ENCODE measurements at regions not wholly inside any gene's neighbourhood (a gene's known extent, or its start where the extent isn't known, plus 50 kb on each side); places are given as distances from the start of the nearest gene placed in this dataset.

DNA sequence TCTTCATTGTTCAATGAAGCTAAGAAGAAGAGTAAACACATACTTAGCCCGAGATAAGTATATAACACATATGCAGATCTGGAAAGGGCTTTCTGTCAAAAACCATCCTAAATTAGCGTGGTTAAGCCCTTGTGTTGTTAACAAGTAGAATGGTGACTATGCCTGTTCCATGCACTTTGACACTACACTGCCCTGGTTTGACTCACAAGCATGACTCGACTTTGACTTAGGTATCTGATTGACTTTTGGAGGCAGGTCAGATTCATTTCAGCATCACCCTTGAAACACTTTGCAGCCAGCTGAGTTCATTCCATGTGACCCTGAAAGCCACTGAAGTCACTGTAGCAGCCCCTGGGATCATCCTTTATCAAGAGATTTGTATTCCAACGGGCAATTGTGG is 239.8 kb downstream of the TBX18 start:
- Histone ChIP-seq H2AK5ac (ENCODE audit: low read depth, low read length) (no peak overlapping the region), H3K23ac (ENCODE audit: insufficient read length) (no peak overlapping the region), H3K9ac (replicated peaks in 1 of 4; ENCODE audit: extremely low read depth in 1 of 4, low read depth in 3 of 4, low read length in 3 of 4) (no peak overlapping the region), H2BK20ac (ENCODE audit: low read length) (no peak overlapping the region), H3K79me2 (ENCODE audit: control insufficient read depth in 1 of 2, insufficient read depth in 2 of 2, low read length in 2 of 2) (no peaks in the 10 kb centered on the region), H3K27me3 (replicated peaks in 1 of 4; ENCODE audit: control insufficient read depth in 3 of 4, extremely low read depth in 1 of 4, insufficient read depth in 3 of 4, low read length in 3 of 4) (no peaks in the 10 kb centered on the region), H3K23me2 (ENCODE audit: low read depth, low read length) (no peaks in the 10 kb centered on the region), H3K27ac (ENCODE audit: low read depth, low read length) (no peak overlapping the region), H3K18ac (ENCODE audit: extremely low read depth, low read length) (no peak overlapping the region), H3K9me3 (ENCODE audit: insufficient read depth in 2 of 2, low read depth in 1 of 2, low read length in 1 of 2) (no peaks in the 10 kb centered on the region), H3K56ac (replicated peaks; ENCODE audit: insufficient read length, low read depth, low read length) (no peak overlapping the region), H4K5ac (ENCODE audit: insufficient read length, low read depth, low read length) (no peak overlapping the region), H3K4ac (replicated peaks; ENCODE audit: insufficient read length, low read depth, low read length) (no peak overlapping the region), H4K20me1 (replicated peaks in 1 of 2; ENCODE audit: control insufficient read depth in 1 of 2, insufficient read depth in 2 of 2, low read length in 2 of 2) (no peaks in the 10 kb centered on the region), H3K4me3 (ENCODE audit: extremely low read depth in 1 of 4, insufficient read depth in 2 of 4, low read depth in 3 of 4, low read length in 4 of 4) (no peak overlapping the region), H2BK5ac (ENCODE audit: low read depth, low read length) (no peak overlapping the region), H4K91ac (replicated peaks; ENCODE audit: insufficient read length, low read length) (no peak overlapping the region), H3K79me1 (ENCODE audit: low read depth, low read length) (no peaks in the 10 kb centered on the region), H3K4me1 (replicated peaks in 1 of 4; ENCODE audit: control insufficient read depth in 3 of 4, insufficient read depth in 4 of 4, low read length in 3 of 4) (no peaks in the 10 kb centered on the region), H2BK15ac (ENCODE audit: low read length) (no peak overlapping the region), H2AFZ (ENCODE audit: low read length) (no peak overlapping the region), H3K4me2 (ENCODE audit: insufficient read depth in 1 of 2, low read depth in 2 of 2, low read length in 2 of 2) (no peak overlapping the region), H3K14ac (ENCODE audit: insufficient read length) (no peak overlapping the region), H3K36me3 (ENCODE audit: control insufficient read depth in 2 of 4, insufficient read depth in 4 of 4, low read length in 3 of 4) (no peaks in the 10 kb centered on the region; a peak in 1 of 8 replicates), H2BK12ac (ENCODE audit: low read depth, low read length) (no peak overlapping the region), H2BK120ac (replicated peaks; ENCODE audit: low read depth, low read length) (no peak overlapping the region), H4K8ac (ENCODE audit: extremely low read depth, insufficient read depth, low read length) (no peak overlapping the region)
- no peak for DNase-seq (ENCODE audit: low read depth in 1 of 2, low spot score in 2 of 2)
- no peak for FAIRE-seq
- ChIA-PET CTCF (ENCODE audit: partially characterized antibody) (interaction anchor here (0.9 kb wide), 1 partner anchor 8 kb away, joined by 3 read pairs; no protein-coding TSS in a partner anchor), POLR2A (ENCODE audit: partially characterized antibody) (no interaction called here)
- 87% methylated on average over 4 of the region's 4 CpGs; no CpG with 5 or more reads in 1 of the 2 experiments for WGBS, 2 experiments (ENCODE audit: extremely low coverage in 1 of 2, insufficient coverage in 1 of 2, insufficient read length in 1 of 2, insufficient replicate concordance in 2 of 2, low coverage in 1 of 2, low lambda C conversion rate in 2 of 2, missing lambda C conversion rate in 1 of 2)
- TF ChIP-seq TAF1 (IDR thresholded peaks at IDR 0.05; ENCODE audit: low read depth, low read length) (no peak), TCF12 (IDR thresholded peaks at IDR 0.05; ENCODE audit: low read depth, low read length) (no peak), EP300 (IDR thresholded peaks at IDR 0.05; ENCODE audit: borderline replicate concordance in 1 of 2, low read depth in 2 of 2, low read length in 2 of 2) (no peak), RBBP5 (IDR thresholded peaks at IDR 0.05; ENCODE audit: borderline replicate concordance, low read depth, low read length) (no peak), SUZ12 (IDR thresholded peaks at IDR 0.05; ENCODE audit: low read length) (no peak), BRCA1 (IDR thresholded peaks at IDR 0.05; ENCODE audit: low read depth, low read length) (no peak), CTBP2 (IDR thresholded peaks at IDR 0.05; ENCODE audit: borderline replicate concordance, insufficient read depth, insufficient read length, low read length) (no peak), NRF1 (IDR thresholded peaks at IDR 0.05; ENCODE audit: low read depth, low read length) (no peak), BACH1 (IDR thresholded peaks at IDR 0.05; ENCODE audit: low read length) (no peak), YY1 (IDR thresholded peaks at IDR 0.05; ENCODE audit: low read depth, low read length) (no peak), CBX8 (IDR thresholded peaks at IDR 0.05; ENCODE audit: borderline replicate concordance, low read depth, low read length) (no peak), SRF (IDR thresholded peaks at IDR 0.05; ENCODE audit: low read depth, low read length) (no peak), GABPA (IDR thresholded peaks at IDR 0.05; ENCODE audit: borderline replicate concordance, insufficient read depth, low read length) (no peak), POLR2AphosphoS5 (IDR thresholded peaks at IDR 0.05; ENCODE audit: low read depth, low read length) (no peak)
- TF ChIP-seq, protein P1, sequence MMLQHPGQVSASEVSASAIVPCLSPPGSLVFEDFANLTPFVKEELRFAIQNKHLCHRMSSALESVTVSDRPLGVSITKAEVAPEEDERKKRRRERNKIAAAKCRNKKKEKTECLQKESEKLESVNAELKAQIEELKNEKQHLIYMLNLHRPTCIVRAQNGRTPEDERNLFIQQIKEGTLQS (IDR thresholded peaks at IDR 0.05; ENCODE audit: insufficient read depth, low read depth, low read length) = no peak

Data from H1 (cell line).